CD4-positive, alpha-beta T cell (primary cell): ENCODE measurements at regions not wholly inside any gene's neighbourhood (a gene's known extent, or its start where the extent isn't known, plus 50 kb on each side); places are given as distances from the start of the nearest gene placed in this dataset.

Source experiments
- ATAC-seq: fragments of 200-7000 bp; cut with Tn5 transposase; one replicate; pipeline ENCODE4 v1.10.0; 2022; ENCODE audit warnings: mild to moderate bottlenecking; ENCODE audit not compliant: poor library complexity
- CTCF ChIA-PET: fragments of 350-600 bp; sonication (Branson Sonifier 250); formaldehyde crosslinking; loops from one replicate; lab custom pipeline; 2021; ENCODE audit warnings: antibody characterized with exemption, inconsistent platforms; lab: Charles Lee
- POLR2A ChIA-PET: fragments of 350-600 bp; sonication (Branson Sonifier 250); formaldehyde crosslinking; loops from one replicate; lab custom pipeline; 2021; ENCODE audit warnings: antibody characterized with exemption, inconsistent platforms; lab: Charles Lee
- DNase-seq, 14 experiments: peaks; one replicate each; pipeline ENCODE4 v3.0.0-alpha.2; 2013 to 2020; ENCODE audit warnings: mixed read lengths in 2 of 14
- H3K27ac ChIP-seq, 2 donors: one replicate each; pipeline versions ENCODE4 v1.5.1 to v1.7.0; 2013; ENCODE audit warnings: low read length in 2 of 2, low read depth in 1 of 2, mild to moderate bottlenecking in 1 of 2
- H3K27me3 ChIP-seq, 2 experiments: 1 replicate in 1 of 2; 2 replicates in 1 of 2; pipeline versions ENCODE4 v1.6.1 to v1.7.0; 2013; ENCODE audit warnings: low read length in 2 of 2, control low read depth in 1 of 2, mild to moderate bottlenecking in 1 of 2, moderate library complexity in 1 of 2; ENCODE audit not compliant: insufficient read depth in 2 of 2, control insufficient read depth in 1 of 2
- H3K36me3 ChIP-seq: one replicate; pipeline ENCODE4 v1.6.1; 2013; ENCODE audit warnings: low read length, control low read depth; ENCODE audit not compliant: insufficient read depth
- H3K4me1 ChIP-seq: one replicate; pipeline ENCODE4 v1.6.1; 2013; ENCODE audit warnings: low read length, control low read depth; ENCODE audit not compliant: insufficient read depth
- H3K4me3 ChIP-seq: one replicate; pipeline ENCODE4 v1.5.1; 2013; ENCODE audit warnings: mild to moderate bottlenecking, low read length, moderate library complexity
- H3K9me3 ChIP-seq, 2 experiments: 1 replicate in 1 of 2; 2 replicates in 1 of 2; pipeline versions ENCODE4 v1.6.1 to v1.7.0; 2013; ENCODE audit warnings: low read length in 2 of 2, mild to moderate bottlenecking in 2 of 2, control low read depth in 1 of 2, moderate library complexity in 1 of 2; ENCODE audit not compliant: control insufficient read depth in 1 of 2, insufficient read depth in 1 of 2
- H3K27ac Mint-ChIP-seq: one replicate; pipeline ENCODE4 v1.8.0; 2020; ENCODE audit warnings: mixed read lengths
- H3K27me3 Mint-ChIP-seq: one replicate; pipeline ENCODE4 v1.8.0; 2021; ENCODE audit warnings: mixed read lengths
- H3K36me3 Mint-ChIP-seq: one replicate; pipeline ENCODE4 v1.8.0; 2021; ENCODE audit warnings: low read depth, mixed read lengths
- H3K4me1 Mint-ChIP-seq: one replicate; pipeline ENCODE4 v1.8.0; 2021; ENCODE audit warnings: low read depth, mixed read lengths
- H3K4me3 Mint-ChIP-seq: one replicate; pipeline ENCODE4 v1.8.0; 2020; ENCODE audit warnings: mild to moderate bottlenecking, mixed read lengths
- H3K9me3 Mint-ChIP-seq: one replicate; pipeline ENCODE4 v1.8.0; 2020; ENCODE audit warnings: mixed read lengths
- intact Hi-C, 2 experiments: fragments of 100-400 bp; cut with DNase I in 1 of 2; cut with micrococcal nuclease in 1 of 2; formaldehyde crosslinking; loops; one replicate each; pipeline versions ENCODE4 v1.15.1 to v1.9.0; 2023 to 2025; cut with DNase I, micrococcal nuclease
- TF ChIP-seq, protein P1 (sequence below): fragments of 200-600 bp; IDR thresholded peaks from one replicate; pipeline ENCODE4 v1.8.0; 2022; ENCODE audit warnings: antibody characterized with exemption, mild to moderate bottlenecking

DNA sequence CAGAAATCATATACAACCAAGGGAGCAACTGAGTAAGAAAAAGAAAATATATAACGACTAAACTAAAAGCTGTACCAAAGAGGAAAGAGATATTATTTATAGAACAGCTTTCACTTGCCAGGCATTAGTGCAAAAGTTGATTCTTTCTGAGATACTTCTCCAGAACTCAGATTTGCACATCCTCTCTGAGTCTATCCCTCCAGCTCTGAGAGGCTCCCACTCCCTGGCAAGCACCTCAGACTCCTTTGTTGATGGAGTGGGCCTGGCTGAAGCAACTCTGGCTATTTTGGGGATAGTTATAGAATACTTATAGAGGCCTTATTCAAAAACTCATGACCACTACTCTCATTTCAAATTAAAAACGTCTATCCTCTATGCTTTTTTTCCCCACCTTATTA is 501.6 kb upstream of the TNP1 start:
- intact Hi-C loops: no loop called here
- TF ChIP-seq, protein P1, sequence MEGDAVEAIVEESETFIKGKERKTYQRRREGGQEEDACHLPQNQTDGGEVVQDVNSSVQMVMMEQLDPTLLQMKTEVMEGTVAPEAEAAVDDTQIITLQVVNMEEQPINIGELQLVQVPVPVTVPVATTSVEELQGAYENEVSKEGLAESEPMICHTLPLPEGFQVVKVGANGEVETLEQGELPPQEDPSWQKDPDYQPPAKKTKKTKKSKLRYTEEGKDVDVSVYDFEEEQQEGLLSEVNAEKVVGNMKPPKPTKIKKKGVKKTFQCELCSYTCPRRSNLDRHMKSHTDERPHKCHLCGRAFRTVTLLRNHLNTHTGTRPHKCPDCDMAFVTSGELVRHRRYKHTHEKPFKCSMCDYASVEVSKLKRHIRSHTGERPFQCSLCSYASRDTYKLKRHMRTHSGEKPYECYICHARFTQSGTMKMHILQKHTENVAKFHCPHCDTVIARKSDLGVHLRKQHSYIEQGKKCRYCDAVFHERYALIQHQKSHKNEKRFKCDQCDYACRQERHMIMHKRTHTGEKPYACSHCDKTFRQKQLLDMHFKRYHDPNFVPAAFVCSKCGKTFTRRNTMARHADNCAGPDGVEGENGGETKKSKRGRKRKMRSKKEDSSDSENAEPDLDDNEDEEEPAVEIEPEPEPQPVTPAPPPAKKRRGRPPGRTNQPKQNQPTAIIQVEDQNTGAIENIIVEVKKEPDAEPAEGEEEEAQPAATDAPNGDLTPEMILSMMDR: no peak
- DNase-seq: no peak
- ChIA-PET POLR2A (no interaction called here), CTCF (no interaction called here)
- no peaks in the 10 kb centered on the region for H3K9me3 ChIP-seq
- no peak overlapping the region for H3K27ac ChIP-seq
- H3K4me1 ChIP-seq: no peaks in the 10 kb centered on the region
- no peaks in the 10 kb centered on the region for H3K27me3 Mint-ChIP-seq
- H3K27ac Mint-ChIP-seq: no peak overlapping the region
- H3K36me3 Mint-ChIP-seq: no peaks in the 10 kb centered on the region
- H3K4me3 Mint-ChIP-seq: no peak overlapping the region
- no peaks in the 10 kb centered on the region for H3K27me3 ChIP-seq
- no peaks in the 10 kb centered on the region for H3K9me3 Mint-ChIP-seq
- no peaks in the 10 kb centered on the region for H3K36me3 ChIP-seq
- ATAC-seq: no peak
- no peaks in the 10 kb centered on the region for H3K4me1 Mint-ChIP-seq
- no peak overlapping the region for H3K4me3 ChIP-seq

DNA sequence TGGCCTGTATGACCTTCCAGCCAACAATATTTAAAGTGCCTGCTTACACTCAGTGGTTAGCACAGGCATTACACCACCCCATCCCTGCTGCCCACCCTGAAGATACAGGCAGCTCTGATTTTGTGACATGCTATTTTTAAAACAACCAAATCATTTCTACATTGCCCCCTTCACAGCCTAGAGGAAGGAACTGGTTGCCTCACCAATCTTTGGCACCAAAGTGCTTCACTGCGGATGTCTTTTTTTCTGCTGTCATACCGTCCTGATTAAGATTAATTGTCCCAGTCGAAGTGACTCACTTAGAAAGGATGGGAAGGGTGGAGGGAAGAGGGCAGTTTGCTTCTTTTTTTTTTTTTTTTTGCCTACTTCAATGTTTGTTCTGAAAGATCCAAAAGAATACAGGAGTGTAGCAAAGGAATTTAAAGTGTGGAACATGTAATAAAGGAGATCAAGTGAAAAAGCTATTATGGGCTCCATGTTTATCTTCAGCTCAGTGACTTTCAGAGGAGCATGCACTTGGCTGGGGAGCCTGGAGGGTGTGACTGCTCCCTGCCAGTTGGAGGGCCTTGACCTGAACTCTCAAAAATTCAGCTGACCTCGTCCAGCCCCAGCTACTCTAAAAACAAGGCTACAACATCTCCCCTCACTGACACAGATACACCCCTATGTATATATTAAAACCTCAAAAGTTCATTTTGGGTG is 501.1 kb upstream of the TNP1 start:
- H3K4me1 Mint-ChIP-seq: no peaks in the 10 kb centered on the region
- no peaks in the 10 kb centered on the region for H3K9me3 Mint-ChIP-seq
- intact Hi-C loops: no loop called here
- no peaks in the 10 kb centered on the region for H3K27me3 ChIP-seq
- no peak for DNase-seq
- H3K36me3 ChIP-seq: no peaks in the 10 kb centered on the region
- no peak overlapping the region for H3K4me3 ChIP-seq
- no peak overlapping the region for H3K4me3 Mint-ChIP-seq
- ChIA-PET POLR2A (no interaction called here), CTCF (no interaction called here)
- no peaks in the 10 kb centered on the region for H3K4me1 ChIP-seq
- H3K27ac ChIP-seq: no peak overlapping the region
- no peaks in the 10 kb centered on the region for H3K36me3 Mint-ChIP-seq
- TF ChIP-seq, protein P1: no peak
- ATAC-seq: no peak
- no peaks in the 10 kb centered on the region for H3K9me3 ChIP-seq
- no peaks in the 10 kb centered on the region for H3K27me3 Mint-ChIP-seq
- H3K27ac Mint-ChIP-seq: no peak overlapping the region

DNA sequence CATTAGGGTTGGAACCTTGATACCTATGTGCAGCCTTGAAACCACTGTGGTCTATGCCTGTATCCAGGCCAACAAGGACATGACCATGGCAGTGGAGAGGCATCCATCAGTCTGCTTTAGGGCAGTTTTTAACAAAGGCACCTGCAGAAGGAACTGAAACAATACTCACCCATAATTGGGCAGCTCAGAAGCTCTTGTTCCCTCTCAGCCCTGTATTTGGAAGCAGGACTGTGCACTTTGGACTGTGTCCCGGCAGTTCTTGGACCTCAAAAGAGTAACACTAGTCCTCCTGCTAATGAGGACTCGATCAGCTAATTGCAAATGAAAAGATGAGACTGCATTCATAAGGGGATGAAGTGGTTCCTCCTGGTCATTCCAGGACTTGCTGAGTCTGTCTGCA is 500.2 kb upstream of the TNP1 start:
- H3K9me3 ChIP-seq: no peaks in the 10 kb centered on the region
- Mint-ChIP-seq H3K27ac (no peak overlapping the region), H3K36me3 (no peaks in the 10 kb centered on the region), H3K9me3 (no peaks in the 10 kb centered on the region), H3K4me1 (no peaks in the 10 kb centered on the region), H3K4me3 (no peak overlapping the region), H3K27me3 (no peaks in the 10 kb centered on the region)
- no peak overlapping the region for H3K27ac ChIP-seq
- H3K36me3 ChIP-seq: no peaks in the 10 kb centered on the region
- no peaks in the 10 kb centered on the region for H3K27me3 ChIP-seq
- no peak for ATAC-seq
- intact Hi-C loops: no loop called here
- ChIA-PET CTCF (no interaction called here), POLR2A (no interaction called here)
- no peak overlapping the region for H3K4me3 ChIP-seq
- no peak for DNase-seq
- TF ChIP-seq, protein P1: no peak
- H3K4me1 ChIP-seq: no peaks in the 10 kb centered on the region
